Stimulated activated naive CD8-positive, alpha-beta T cell treated with anti-CD3 and anti-CD28 coated beads, Interleukin-15, Interleukin-2, amounts not matched to agents 100 ng/mL and 50 ng/mL, for 24 hours (primary cell): ENCODE measurements at regions not wholly inside any gene's neighbourhood (a gene's known extent, or its start where the extent isn't known, plus 50 kb on each side); places are given as distances from the start of the nearest gene placed in this dataset.
"Not testable (repeated sequence)": the region's sequence is repeated elsewhere in the genome, so short reads cannot be mapped to it uniquely, and the experiment has no call there.

Source experiments
- H3K27ac Mint-ChIP-seq: one replicate; pipeline ENCODE4 v1.8.0; 2021; ENCODE audit warnings: mild to moderate bottlenecking, mixed read lengths
- H3K27me3 Mint-ChIP-seq: one replicate; pipeline ENCODE4 v1.8.0; 2021; ENCODE audit warnings: mixed read lengths
- H3K36me3 Mint-ChIP-seq: one replicate; pipeline ENCODE4 v1.8.0; 2021; ENCODE audit warnings: low read depth, mixed read lengths
- H3K4me1 Mint-ChIP-seq: one replicate; pipeline ENCODE4 v1.8.0; 2021; ENCODE audit warnings: low read depth, mixed read lengths
- H3K4me3 Mint-ChIP-seq: one replicate; pipeline ENCODE4 v1.8.0; 2021; ENCODE audit warnings: mild to moderate bottlenecking, mixed read lengths
- H3K9me3 Mint-ChIP-seq: one replicate; pipeline ENCODE4 v1.8.0; 2021; ENCODE audit warnings: mixed read lengths

DNA sequence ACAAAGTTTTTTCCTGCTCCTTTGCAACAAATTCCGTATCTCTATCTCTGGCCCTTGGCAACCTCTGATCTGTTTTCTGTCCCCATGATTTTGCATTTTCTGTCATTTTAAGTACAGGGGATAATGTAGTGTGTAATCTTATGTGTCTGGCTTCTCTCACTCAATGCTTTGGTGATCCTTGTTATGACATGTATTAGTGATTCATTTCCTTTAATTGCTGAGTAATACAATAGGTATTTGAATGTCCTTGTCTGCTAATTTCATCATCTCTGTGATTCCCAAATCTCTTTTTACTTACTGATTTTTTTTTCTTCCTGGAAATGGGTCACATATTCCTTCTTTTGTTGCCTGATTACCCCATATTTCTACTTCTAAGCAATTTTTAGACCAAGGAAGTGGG lies 1538.6 kb upstream of the PCDH10 start:
- not testable (repeated sequence) for H3K4me3 Mint-ChIP-seq, H3K9me3 Mint-ChIP-seq, H3K27me3 Mint-ChIP-seq, H3K4me1 Mint-ChIP-seq, H3K27ac Mint-ChIP-seq, H3K36me3 Mint-ChIP-seq

DNA sequence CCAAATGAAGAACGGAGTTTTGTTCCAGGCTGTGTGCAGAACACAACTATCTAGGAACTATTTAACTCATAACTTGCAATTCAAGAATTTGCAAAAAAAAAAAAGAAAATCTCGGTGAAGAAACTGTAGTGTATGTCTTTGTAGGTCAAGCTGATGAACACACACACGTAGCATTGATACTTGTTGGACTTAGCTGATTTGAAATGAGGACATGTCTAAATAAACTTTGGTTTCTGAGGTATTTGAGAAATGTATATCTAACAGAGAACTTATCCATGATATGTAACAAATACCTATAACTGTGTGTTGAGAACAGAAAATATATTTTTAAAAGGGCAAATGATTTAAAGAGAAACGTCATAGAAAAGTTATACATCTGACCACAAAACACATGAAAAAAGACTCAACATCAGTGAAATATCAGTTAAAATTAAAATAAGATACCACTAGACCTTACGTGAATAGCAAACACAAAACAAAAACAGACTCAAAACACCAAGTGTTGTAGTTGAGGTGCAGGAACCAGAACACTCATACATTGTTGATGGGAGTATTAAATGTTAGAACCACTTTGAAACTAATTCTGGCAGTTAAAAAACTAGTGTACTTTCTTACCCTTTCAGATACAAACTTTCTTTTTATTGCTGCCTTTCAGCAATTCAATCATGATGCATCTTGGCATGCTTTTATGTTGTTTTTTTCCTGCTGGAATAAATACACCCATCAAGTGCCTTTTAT lies 1535.8 kb upstream of the PCDH10 start:
- no peaks in the 10 kb centered on the region for H3K27me3 Mint-ChIP-seq
- H3K4me1 Mint-ChIP-seq, result no peaks in the 10 kb centered on the region

DNA sequence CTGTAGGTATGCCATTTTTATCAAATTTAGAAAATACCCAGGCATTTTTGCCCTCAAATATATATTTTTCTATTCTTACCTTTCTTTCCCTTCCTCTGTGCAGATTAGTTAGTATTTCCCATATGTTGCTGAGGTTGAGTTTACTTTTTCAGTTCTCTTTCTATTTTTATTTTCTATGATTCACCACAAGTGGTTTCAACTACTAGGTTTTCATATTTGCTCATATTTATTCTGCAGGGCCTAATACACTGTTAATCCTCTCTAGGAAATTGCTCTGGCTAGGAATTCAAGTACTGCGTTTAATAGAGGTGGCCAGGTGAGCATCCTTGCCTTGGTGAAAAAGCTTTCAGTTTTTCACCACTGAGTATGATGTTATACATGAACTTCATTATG lies 1535.3 kb upstream of the PCDH10 start:
- H3K4me1 Mint-ChIP-seq, result no peaks in the 10 kb centered on the region
- H3K9me3 Mint-ChIP-seq, result peaks cover 4% of the 10 kb centered on the region
- H3K36me3 Mint-ChIP-seq, result no peaks in the 10 kb centered on the region
- no peak overlapping the region for H3K27ac Mint-ChIP-seq
- no peak overlapping the region for H3K4me3 Mint-ChIP-seq
- H3K27me3 Mint-ChIP-seq, result no peaks in the 10 kb centered on the region

More for the DNA sequence above, 1535.8 kb upstream of the PCDH10 start:
- no peaks in the 10 kb centered on the region for H3K36me3 Mint-ChIP-seq
- peaks cover 4% of the 10 kb centered on the region for H3K9me3 Mint-ChIP-seq
- no peak overlapping the region for H3K4me3 Mint-ChIP-seq
- H3K27ac Mint-ChIP-seq, result no peak overlapping the region

DNA sequence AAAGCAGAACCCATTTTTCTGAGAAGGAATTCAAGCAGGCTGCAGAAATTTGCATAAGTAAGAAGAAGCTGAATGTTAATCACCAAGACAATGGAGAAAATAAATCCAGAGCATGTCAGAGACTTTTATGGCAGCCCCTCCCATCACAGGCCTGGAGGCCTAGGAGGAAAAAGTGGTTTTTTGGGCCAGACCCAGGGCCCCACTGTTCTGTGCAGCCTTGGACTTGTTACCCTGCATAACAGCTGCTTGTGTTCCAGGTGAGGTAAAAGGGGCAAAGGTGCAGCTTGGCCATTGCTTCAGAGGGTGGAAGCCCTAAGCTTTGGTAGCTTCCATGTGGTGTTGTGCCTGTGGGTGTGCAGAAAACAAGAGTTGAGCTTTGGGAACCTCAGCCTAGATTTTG lies 1516.2 kb upstream of the PCDH10 start:
- no peaks in the 10 kb centered on the region for H3K4me1 Mint-ChIP-seq
- H3K27ac Mint-ChIP-seq, result no peak overlapping the region
- H3K4me3 Mint-ChIP-seq, result no peak overlapping the region
- peaks cover 8% of the 10 kb centered on the region for H3K9me3 Mint-ChIP-seq
- no peaks in the 10 kb centered on the region for H3K27me3 Mint-ChIP-seq
- H3K36me3 Mint-ChIP-seq, result no peaks in the 10 kb centered on the region

DNA sequence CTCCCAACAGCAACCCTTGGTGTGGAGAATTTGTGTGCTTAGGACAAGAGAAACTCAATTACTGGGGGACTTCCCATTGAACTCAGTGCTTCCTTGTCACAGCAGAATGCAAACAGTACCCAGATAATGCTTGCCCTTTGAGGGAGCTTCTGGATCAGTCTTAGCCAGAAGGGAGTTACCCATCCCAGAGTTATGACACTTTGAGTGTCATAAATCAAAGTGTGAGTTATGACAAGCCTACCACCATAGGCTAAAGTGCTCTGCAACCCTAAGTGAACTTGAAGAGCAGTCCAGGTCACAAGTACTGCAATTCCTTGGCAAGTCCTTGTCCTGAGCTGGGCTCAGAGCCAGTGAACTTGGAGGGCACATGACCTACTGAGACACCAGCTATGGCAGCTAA lies 1513.9 kb upstream of the PCDH10 start:
- Mint-ChIP-seq H3K9me3 (peaks cover 22% of the 10 kb centered on the region), H3K27me3 (no peaks in the 10 kb centered on the region), H3K4me3 (no peak overlapping the region), H3K4me1 (no peaks in the 10 kb centered on the region), H3K36me3 (no peaks in the 10 kb centered on the region), H3K27ac (no peak overlapping the region)

DNA sequence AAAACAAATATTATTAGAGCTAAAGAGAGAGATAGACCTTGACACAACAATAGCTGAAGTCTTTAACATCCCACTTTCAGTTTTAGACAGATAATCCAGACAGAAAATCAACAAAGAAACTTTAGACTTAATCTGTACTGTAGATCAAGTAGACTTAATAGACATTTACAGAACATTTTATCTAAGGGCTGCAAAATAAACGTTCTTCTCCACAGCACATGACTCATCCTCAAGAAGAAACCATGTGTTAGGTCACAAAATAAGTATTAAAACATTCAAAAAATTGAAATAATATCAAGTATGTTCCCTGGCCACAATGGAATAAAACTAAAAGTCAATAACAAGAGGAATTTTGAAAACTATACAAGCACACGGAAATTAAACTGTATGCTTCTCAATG lies 1510.3 kb upstream of the PCDH10 start:
- no peaks in the 10 kb centered on the region for H3K4me1 Mint-ChIP-seq
- H3K36me3 Mint-ChIP-seq, result no peaks in the 10 kb centered on the region
- H3K9me3 Mint-ChIP-seq, result peaks cover 22% of the 10 kb centered on the region
- H3K27ac Mint-ChIP-seq, result no peak overlapping the region
- no peaks in the 10 kb centered on the region for H3K27me3 Mint-ChIP-seq
- no peak overlapping the region for H3K4me3 Mint-ChIP-seq

DNA sequence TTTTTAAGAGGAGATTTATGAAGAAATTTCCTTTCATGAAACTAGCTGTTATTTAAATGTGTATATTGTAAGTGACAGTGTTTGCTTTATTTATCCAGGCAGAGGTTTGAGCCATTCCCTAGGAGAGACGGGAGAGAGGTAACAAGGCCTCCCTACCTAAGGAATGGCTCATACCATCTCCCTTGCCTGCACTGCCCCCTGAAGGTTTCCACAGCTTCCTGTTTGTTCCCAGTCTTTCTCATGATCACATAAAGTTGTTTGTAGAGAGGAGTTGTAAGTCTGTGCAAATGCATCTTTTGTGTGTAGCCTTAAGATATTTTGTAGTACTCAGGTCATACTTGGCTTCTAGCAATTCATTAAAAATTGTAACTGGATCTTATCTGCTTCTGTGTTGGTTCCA lies 1504.5 kb upstream of the PCDH10 start:
- H3K9me3 Mint-ChIP-seq, result peaks cover 6% of the 10 kb centered on the region
- no peaks in the 10 kb centered on the region for H3K4me1 Mint-ChIP-seq
- no peaks in the 10 kb centered on the region for H3K36me3 Mint-ChIP-seq
- H3K27ac Mint-ChIP-seq, result no peak overlapping the region
- no peaks in the 10 kb centered on the region for H3K27me3 Mint-ChIP-seq
- H3K4me3 Mint-ChIP-seq, result no peak overlapping the region

DNA sequence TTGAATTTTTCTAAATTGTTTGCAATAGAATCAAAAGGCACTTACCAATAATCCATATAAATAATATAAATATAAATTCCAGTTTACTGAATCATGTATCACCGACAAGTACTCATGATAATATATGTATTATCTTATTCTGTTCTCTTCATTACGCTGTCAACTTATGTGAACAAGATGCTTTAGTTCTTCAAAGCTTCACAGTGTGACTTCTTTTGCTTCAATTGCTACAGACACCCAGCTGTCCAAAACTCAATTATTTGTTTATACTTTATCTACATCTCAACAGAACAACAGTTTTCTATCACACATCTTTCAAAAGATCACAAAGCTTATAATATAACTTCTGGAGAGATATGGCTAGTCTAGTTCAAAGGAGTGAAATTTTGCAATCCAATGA lies 1499.9 kb upstream of the PCDH10 start:
- Mint-ChIP-seq H3K4me1 (no peaks in the 10 kb centered on the region), H3K27ac (no peak overlapping the region), H3K27me3 (no peaks in the 10 kb centered on the region), H3K4me3 (no peak overlapping the region), H3K36me3 (no peaks in the 10 kb centered on the region), H3K9me3 (peaks cover 4% of the 10 kb centered on the region)

DNA sequence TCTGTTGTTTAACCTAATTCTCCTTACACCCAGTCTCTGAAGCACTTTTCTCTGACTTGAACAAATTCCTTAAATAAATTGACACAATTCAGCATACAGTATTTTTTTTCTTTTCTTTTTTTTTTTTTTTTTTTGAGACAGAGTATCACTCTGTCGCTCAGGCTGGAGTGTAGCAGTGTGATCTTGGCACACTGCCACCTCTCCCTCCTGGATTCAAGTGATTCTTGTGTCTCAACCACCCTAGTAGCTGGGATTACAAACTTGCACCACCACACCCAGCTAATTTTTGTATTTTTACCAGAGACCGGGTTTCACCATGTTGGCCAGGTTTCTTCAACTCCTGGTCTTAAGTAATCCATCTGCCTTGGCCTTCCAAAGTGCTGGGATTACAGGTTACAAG lies 1498.1 kb upstream of the PCDH10 start:
- H3K27me3 Mint-ChIP-seq, result no peaks in the 10 kb centered on the region
- H3K4me1 Mint-ChIP-seq, result no peaks in the 10 kb centered on the region
- H3K36me3 Mint-ChIP-seq, result no peaks in the 10 kb centered on the region
- no peak overlapping the region for H3K27ac Mint-ChIP-seq
- H3K9me3 Mint-ChIP-seq, result peaks cover 4% of the 10 kb centered on the region
- H3K4me3 Mint-ChIP-seq, result no peak overlapping the region

DNA sequence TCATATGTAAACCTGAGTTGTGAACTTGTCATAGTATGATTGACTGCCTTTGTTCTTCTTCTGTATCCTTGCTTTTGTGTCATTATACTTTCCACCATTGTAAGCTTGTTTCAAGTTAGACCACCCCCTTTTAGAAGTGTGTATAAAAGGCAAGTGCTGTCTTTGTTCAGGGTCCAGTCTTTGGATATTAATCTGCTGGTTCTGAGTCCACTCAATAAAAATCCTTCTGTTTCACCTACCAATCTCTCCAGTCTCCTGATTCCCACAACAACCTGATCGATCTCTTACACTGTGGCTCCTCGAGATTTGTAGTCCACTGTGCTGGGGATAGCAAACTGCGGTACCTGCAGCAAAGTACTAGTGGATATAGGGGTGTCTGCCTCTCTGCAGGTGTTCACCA lies 1465.8 kb upstream of the PCDH10 start:
- H3K4me3 Mint-ChIP-seq, H3K27ac Mint-ChIP-seq, H3K36me3 Mint-ChIP-seq, H3K4me1 Mint-ChIP-seq, H3K27me3 Mint-ChIP-seq: not testable (repeated sequence)
- peaks cover 17% of the 10 kb centered on the region for H3K9me3 Mint-ChIP-seq

DNA sequence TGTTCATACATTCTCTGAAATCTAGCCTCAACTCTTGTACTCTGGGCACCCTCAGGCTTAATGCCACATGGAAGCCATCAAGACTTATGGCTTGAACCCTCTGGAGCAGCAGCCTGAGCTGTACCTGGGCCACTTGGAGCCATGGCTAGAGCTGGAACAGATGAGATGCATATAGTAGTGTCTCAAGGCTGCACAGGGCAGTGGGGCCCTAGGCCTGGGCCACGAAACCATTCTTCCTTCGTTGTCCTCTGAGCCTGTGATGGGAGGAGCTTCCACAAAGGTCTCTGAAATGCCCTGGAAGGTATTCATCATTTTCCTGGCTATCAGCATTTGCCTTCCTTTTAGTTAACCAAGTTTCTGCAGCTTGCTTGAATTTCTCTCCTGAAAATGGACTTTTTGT lies 1427.2 kb upstream of the PCDH10 start:
- Mint-ChIP-seq H3K27ac (no peak overlapping the region), H3K9me3 (peaks cover 9% of the 10 kb centered on the region), H3K36me3 (no peaks in the 10 kb centered on the region), H3K4me1 (no peaks in the 10 kb centered on the region), H3K27me3 (no peaks in the 10 kb centered on the region), H3K4me3 (no peak overlapping the region)

DNA sequence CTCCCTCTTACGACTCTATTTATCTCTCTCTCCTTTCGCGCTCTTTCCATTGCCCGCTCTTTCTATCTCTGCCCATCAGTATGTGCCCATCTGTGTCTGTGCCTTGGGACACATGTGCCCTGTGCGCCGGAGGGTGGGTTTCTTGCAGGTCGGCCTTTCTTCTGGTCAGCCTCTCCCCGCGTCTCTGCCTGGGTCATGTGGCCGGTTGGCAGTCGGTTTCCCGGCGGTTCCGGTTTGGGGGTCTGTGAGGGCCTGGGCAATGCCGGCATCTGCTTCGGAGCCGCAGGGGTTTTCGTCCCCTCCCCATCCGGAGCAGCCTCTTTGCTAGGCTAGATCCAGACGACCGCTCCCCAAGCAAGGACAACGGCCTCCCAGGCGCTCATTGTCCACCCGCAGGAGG lies 1426.0 kb upstream of the PCDH10 start:
- not testable (repeated sequence) for H3K4me1 Mint-ChIP-seq, H3K4me3 Mint-ChIP-seq, H3K27me3 Mint-ChIP-seq, H3K27ac Mint-ChIP-seq, H3K36me3 Mint-ChIP-seq, H3K9me3 Mint-ChIP-seq

DNA sequence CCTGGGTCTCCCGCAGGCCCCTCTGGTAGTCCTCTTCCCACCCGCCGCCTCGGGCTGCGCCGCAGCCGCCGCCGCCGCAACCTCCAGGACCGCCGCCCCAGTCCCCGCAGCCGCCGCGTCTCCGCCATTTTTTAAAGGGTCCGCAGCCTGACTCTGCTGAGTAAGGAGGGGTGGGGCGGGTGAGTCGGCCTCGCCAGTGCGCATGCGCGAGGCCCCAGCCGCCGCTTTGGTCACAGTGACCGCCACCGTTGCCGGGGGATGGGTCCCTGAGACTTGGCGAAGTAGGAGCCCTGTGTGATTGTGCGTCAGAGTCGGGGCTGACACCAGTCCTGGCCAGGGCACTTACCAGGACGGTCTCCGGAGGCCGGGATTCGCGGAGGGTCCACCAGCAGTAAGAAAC lies 1424.2 kb upstream of the PCDH10 start:
- not testable (repeated sequence) for H3K27ac Mint-ChIP-seq, H3K4me3 Mint-ChIP-seq, H3K27me3 Mint-ChIP-seq, H3K4me1 Mint-ChIP-seq, H3K36me3 Mint-ChIP-seq, H3K9me3 Mint-ChIP-seq

DNA sequence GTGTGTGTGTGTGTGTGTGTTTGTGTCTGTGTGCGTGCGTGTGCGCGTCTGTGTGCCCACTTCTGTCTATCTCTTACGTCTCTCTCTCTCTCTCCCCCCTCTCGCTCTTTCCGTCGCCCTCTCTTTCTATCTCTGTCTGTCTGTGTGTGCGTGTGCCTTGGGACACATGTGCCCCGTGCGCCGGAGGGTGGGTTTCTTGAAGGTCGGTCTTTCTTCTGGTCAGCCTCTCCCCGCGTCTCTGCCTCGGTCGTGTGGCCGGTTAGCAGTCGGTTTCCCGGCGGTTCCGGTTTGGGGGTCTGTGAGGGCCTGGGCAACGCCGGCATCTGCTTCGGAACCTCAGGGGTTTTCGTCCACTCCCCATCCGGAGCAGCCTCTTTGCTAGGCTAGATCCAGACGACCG lies 1423.6 kb upstream of the PCDH10 start:
- not testable (repeated sequence) for H3K27me3 Mint-ChIP-seq, H3K36me3 Mint-ChIP-seq, H3K27ac Mint-ChIP-seq, H3K4me1 Mint-ChIP-seq, H3K9me3 Mint-ChIP-seq, H3K4me3 Mint-ChIP-seq

DNA sequence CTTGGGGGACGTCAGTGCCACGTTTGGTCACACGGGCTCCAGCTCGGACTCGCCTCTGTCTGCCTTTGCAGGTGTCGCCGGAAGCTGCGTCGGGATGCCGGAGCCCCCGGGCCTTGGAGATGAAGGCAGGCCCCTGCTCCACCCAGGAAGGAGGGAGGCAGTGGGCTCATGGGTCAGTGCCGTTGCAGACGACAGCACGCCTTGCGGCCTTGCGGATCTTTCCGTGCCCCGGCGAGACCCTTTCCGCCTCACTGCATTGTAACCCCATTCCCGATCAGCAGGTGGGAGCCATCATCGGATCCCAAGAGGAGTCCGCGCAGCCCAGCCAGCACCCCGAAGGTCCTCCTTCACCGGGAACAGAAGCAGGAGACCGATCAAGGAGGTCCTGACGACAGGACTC lies 1422.2 kb upstream of the PCDH10 start:
- H3K9me3 Mint-ChIP-seq, H3K4me3 Mint-ChIP-seq, H3K36me3 Mint-ChIP-seq, H3K27me3 Mint-ChIP-seq, H3K4me1 Mint-ChIP-seq, H3K27ac Mint-ChIP-seq: not testable (repeated sequence)

DNA sequence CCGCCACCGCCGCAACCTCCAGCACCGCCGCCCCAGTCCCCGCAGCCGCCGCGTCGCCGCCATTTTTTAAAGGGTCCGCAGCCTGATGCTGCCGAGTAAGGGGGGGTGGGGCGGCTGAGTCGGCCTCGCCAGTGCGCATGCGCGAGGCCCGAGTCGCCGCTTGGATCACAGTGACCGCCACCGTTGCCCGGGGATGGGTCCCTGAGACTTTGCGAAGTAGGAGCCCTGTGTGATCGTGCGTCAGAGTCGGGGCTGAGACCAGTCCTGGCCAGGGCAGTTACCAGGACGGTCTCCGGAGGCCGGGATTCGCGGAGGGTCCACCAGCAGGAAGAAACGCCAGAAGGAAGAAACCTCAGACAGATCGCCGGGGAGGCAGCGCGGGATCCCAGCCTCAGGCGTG lies 1421.7 kb upstream of the PCDH10 start:
- not testable (repeated sequence) for H3K9me3 Mint-ChIP-seq, H3K36me3 Mint-ChIP-seq, H3K27me3 Mint-ChIP-seq, H3K4me3 Mint-ChIP-seq, H3K4me1 Mint-ChIP-seq, H3K27ac Mint-ChIP-seq
